Mammary epithelial cell (primary cell): ENCODE measurements at regions not wholly inside any gene's neighbourhood (a gene's known extent, or its start where the extent isn't known, plus 50 kb on each side); places are given as distances from the start of the nearest gene placed in this dataset.

Source experiments
- EZH2 ChIP-seq: IDR thresholded peaks from 2 replicates; pipeline ENCODE4 v1.6.1; 2012; ENCODE audit warnings: low read length, inconsistent platforms, borderline replicate concordance
- TF ChIP-seq, protein P1 (sequence below), 2 donors: IDR thresholded peaks in 1 of 2; conservative IDR thresholded peaks in 1 of 2; 2 replicates each; pipeline ENCODE4 v1.5.1; 2011 to 2012; ENCODE audit warnings: inconsistent platforms in 2 of 2, low read length in 2 of 2, mild to moderate bottlenecking in 2 of 2, control low read depth in 1 of 2, low read depth in 1 of 2; ENCODE audit not compliant: insufficient read depth in 1 of 2; ENCODE audit errors: extremely low read depth in 1 of 2

DNA sequence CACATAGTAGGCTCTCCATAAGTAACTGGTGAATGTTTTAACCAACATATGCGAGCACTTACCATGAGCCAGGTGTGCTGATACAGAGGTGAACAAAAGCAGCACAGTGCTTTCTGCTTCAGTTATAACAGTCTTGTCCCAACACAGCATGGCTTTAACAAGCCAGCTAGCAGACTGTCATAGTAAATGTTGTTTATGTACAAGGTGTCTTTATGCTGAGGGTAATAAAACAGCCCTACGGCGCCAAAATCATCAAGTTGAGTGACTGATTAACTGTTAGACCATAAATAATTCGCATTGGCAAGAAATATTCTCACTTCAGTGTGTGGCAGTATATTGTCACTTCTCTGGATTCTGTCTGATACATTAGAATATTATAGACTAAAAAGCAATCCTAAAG is 646.0 kb upstream of the CFAP20DC start:
- TF ChIP-seq, protein P1, sequence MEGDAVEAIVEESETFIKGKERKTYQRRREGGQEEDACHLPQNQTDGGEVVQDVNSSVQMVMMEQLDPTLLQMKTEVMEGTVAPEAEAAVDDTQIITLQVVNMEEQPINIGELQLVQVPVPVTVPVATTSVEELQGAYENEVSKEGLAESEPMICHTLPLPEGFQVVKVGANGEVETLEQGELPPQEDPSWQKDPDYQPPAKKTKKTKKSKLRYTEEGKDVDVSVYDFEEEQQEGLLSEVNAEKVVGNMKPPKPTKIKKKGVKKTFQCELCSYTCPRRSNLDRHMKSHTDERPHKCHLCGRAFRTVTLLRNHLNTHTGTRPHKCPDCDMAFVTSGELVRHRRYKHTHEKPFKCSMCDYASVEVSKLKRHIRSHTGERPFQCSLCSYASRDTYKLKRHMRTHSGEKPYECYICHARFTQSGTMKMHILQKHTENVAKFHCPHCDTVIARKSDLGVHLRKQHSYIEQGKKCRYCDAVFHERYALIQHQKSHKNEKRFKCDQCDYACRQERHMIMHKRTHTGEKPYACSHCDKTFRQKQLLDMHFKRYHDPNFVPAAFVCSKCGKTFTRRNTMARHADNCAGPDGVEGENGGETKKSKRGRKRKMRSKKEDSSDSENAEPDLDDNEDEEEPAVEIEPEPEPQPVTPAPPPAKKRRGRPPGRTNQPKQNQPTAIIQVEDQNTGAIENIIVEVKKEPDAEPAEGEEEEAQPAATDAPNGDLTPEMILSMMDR (conservative IDR thresholded peaks at IDR 0.05 in 1 of 2, IDR thresholded peaks at IDR 0.05 in 1 of 2; ENCODE audit: extremely low read depth in 1 of 2, insufficient read depth in 1 of 2, low read depth in 1 of 2, low read length in 2 of 2): no peak
- no peak for TF ChIP-seq EZH2
